PC-9 (cell line): ENCODE measurements at regions not wholly inside any gene's neighbourhood (a gene's known extent, or its start where the extent isn't known, plus 50 kb on each side); places are given as distances from the start of the nearest gene placed in this dataset.

Experiments used
- CTCF ChIP-seq: fragments of 200-600 bp; sonication (generic); conservative IDR thresholded peaks from 2 replicates; pipeline ENCODE4 v1.6.1; 2017; ENCODE audit warnings: mixed run types, antibody characterized with exemption, mild to moderate bottlenecking, moderate library complexity
- EZH2 ChIP-seq: fragments of 200-600 bp; sonication (generic); IDR thresholded peaks from 2 replicates; pipeline ENCODE4 v1.8.0; 2017; ENCODE audit warnings: antibody characterized with exemption, low read depth

GRCh38 chr2:163368655-163369054 lies 367.2 kb downstream of the FIGN start:
- TF ChIP-seq EZH2 (no peak), CTCF (no peak)
